WERI-Rb-1 (cell line): ENCODE measurements at regions not wholly inside any gene's neighbourhood (a gene's known extent, or its start where the extent isn't known, plus 50 kb on each side); places are given as distances from the start of the nearest gene placed in this dataset.

ENCODE experiments used
- DNase-seq: peaks from one replicate; pipeline ENCODE4 v3.0.0-alpha.2; 2020
- H3K27ac ChIP-seq: fragments of 250-450 bp; sonication (Bioruptor Pico); 2 replicates; pipeline ENCODE4 v1.5.1; 2020; ENCODE audit warnings: mild to moderate bottlenecking, moderate library complexity
- H3K27me3 ChIP-seq: fragments of 250-450 bp; sonication (Bioruptor Pico); 2 replicates; pipeline ENCODE4 v1.5.1; 2021; ENCODE audit warnings: mild to moderate bottlenecking, low read depth, moderate library complexity; ENCODE audit not compliant: insufficient read depth, severe bottlenecking
- H3K36me3 ChIP-seq: fragments of 250-450 bp; sonication (Bioruptor Pico); 2 replicates; pipeline ENCODE4 v1.5.1; 2020; ENCODE audit warnings: mild to moderate bottlenecking, moderate library complexity
- H3K4me3 ChIP-seq: 2 replicates; pipeline ENCODE4 v1.5.1; 2011; ENCODE audit warnings: low read depth, mild to moderate bottlenecking, control low read depth, low read length
- H3K9me3 ChIP-seq: fragments of 250-450 bp; sonication (Bioruptor Pico); 2 replicates; pipeline ENCODE4 v1.5.1; 2021; ENCODE audit warnings: mild to moderate bottlenecking, moderate library complexity; ENCODE audit not compliant: severe bottlenecking
- CTCF ChIP-seq: IDR thresholded peaks from 2 replicates; pipeline ENCODE4 v1.5.1; 2011; ENCODE audit warnings: low read depth, mild to moderate bottlenecking, control low read depth, inconsistent platforms, low read length

- H3K9me3 ChIP-seq = no peaks in the 10 kb centered on the region
- no peak for TF ChIP-seq CTCF
- H3K27ac ChIP-seq = no peak overlapping the region
These were observed 124.5 kb upstream of the CIBAR2 start for GRCh38 chr16:85236818-85237150.

GRCh38 chr16:85237817-85238216 is 125.5 kb upstream of the CIBAR2 start:
- H3K27me3 ChIP-seq = no peaks in the 10 kb centered on the region
- DNase-seq = no peak

More at GRCh38 chr16:85236818-85237150, 124.5 kb upstream of the CIBAR2 start:
- H3K4me3 ChIP-seq = no peak overlapping the region
- H3K27me3 ChIP-seq = no peaks in the 10 kb centered on the region
- no peak for DNase-seq
- H3K36me3 ChIP-seq = no peaks in the 10 kb centered on the region

GRCh38 chr16:85238233-85238647 is 126.0 kb upstream of the CIBAR2 start:
- no peak for DNase-seq
- no peak for TF ChIP-seq CTCF
- Histone ChIP-seq H3K9me3 (no peaks in the 10 kb centered on the region), H3K27ac (no peak overlapping the region), H3K27me3 (no peaks in the 10 kb centered on the region), H3K36me3 (no peaks in the 10 kb centered on the region), H3K4me3 (no peak overlapping the region)

More at GRCh38 chr16:85237817-85238216, 125.5 kb upstream of the CIBAR2 start:
- Histone ChIP-seq H3K4me3 (no peak overlapping the region), H3K36me3 (no peaks in the 10 kb centered on the region), H3K27ac (no peak overlapping the region), H3K9me3 (no peaks in the 10 kb centered on the region)
- no peak for TF ChIP-seq CTCF

GRCh38 chr16:85239239-85239638 is 127.0 kb upstream of the CIBAR2 start:
- TF ChIP-seq CTCF = no peak
- DNase-seq = no peak
- Histone ChIP-seq H3K27ac (no peak overlapping the region), H3K27me3 (no peaks in the 10 kb centered on the region), H3K4me3 (no peak overlapping the region), H3K9me3 (no peaks in the 10 kb centered on the region), H3K36me3 (no peaks in the 10 kb centered on the region)

- no peaks in the 10 kb centered on the region for H3K36me3 ChIP-seq
- TF ChIP-seq CTCF = no peak
- DNase-seq = no peak
- H3K9me3 ChIP-seq = no peaks in the 10 kb centered on the region
- H3K27ac ChIP-seq = no peak overlapping the region
- no peak overlapping the region for H3K4me3 ChIP-seq
- H3K27me3 ChIP-seq = no peaks in the 10 kb centered on the region
These were observed 127.6 kb upstream of the CIBAR2 start for GRCh38 chr16:85239871-85240270.

GRCh38 chr16:85240982-85241924 is 129.0 kb upstream of the CIBAR2 start:
- Histone ChIP-seq H3K27ac (no peak overlapping the region), H3K36me3 (no peaks in the 10 kb centered on the region), H3K27me3 (no peaks in the 10 kb centered on the region), H3K4me3 (no peak overlapping the region), H3K9me3 (no peaks in the 10 kb centered on the region)
- no peak for DNase-seq
- TF ChIP-seq CTCF = no peak
